ENCODE measurements at regions not wholly inside any gene's neighbourhood (a gene's known extent, or its start where the extent isn't known, plus 50 kb on each side); places are given as distances from the start of the nearest gene placed in this dataset.
A peak's percentile ranks its signal among the peaks of the same experiment; 100 is the strongest.

GRCh38 chr7:11294218-11294617 is 320.5 kb downstream of the PHF14 start:
- no peak for DNase-seq (ENCODE audit: low read depth)

DNA sequence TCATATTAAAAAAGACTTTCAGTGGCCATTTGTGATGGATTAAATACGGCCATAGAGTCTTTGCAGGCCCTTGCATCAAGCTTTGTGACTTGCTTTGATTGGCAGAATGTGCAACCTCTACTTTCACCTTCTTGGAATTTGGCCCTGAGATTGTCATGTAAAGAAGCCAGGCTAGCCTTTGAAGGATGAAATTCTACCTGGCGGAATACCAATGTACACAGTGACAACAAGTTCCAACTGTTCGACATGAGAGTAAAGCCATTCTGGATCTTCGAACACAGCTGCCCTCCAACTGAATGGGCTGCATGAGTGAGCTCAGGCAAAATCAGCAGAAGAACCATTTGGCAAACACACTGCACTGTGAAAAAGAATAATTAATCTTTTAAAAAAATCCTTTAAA is 321.3 kb downstream of the PHF14 start:
- no peak for DNase-seq (ENCODE audit: low read depth)

DNA sequence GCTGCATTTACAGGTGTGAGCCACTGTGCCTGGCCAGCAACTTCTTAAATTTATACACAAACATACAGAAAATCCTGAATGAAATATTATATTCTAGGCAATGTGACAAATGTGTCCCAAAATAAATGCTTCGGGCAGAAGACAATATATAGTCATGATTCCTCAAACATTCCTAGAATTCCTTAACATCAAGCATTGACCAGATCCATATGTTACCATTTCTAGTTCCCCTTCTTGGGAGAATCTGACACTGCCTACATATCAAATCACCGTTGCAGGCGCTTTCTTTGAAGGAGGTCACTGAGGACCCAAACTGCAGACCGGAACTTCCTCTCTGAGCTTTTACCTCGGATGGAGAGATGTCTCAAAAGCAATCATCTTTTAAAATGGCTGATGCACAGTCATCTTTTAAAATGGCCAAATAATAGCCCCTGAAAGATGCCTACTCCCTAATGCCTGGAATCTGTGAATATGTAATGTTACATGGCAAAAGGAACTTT is 323.5 kb downstream of the PHF14 start:
- no peak for DNase-seq (ENCODE audit: low read depth)

DNA sequence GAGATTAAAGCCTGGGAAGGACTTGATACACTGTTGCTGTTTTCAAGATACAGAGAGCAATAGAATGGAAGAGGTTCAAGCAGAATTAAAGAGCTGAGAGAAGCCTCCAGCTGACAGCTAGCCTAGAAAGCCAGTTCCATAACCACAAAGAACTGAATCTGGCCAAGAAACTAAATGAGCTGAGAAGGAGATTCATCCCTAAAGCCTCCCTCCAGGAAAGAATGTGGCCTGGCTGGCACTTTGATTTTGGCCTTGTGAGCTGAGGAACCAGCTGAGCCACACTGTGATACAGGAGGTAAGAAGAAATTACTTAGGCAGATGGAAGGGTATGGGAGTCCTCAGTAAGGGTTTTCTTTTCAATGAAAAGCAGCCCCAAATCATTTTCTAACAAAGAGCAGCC is 324.1 kb downstream of the PHF14 start:
- peak; percentile 1 for DNase-seq (ENCODE audit: low read depth)

DNA sequence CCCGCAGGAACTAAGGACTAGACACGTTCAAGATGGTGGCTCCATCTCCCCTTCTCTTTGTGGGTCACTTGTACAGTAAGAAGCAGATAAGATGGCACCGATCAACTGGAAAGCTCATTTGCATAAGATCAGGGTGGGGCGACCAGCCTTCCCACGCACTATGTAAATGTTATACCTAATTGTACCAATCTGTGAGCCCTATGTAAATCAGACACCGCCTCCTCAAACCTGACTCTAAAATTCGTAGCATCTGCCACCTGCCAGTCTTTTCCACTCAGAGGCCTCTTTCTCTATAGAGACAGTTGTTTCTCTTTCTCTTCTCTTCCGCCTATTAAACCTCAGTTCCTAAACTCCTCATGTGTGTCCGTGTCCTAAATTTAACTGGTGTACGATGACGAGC is 324.5 kb downstream of the PHF14 start:
- no peak for DNase-seq (ENCODE audit: low read depth)

DNA sequence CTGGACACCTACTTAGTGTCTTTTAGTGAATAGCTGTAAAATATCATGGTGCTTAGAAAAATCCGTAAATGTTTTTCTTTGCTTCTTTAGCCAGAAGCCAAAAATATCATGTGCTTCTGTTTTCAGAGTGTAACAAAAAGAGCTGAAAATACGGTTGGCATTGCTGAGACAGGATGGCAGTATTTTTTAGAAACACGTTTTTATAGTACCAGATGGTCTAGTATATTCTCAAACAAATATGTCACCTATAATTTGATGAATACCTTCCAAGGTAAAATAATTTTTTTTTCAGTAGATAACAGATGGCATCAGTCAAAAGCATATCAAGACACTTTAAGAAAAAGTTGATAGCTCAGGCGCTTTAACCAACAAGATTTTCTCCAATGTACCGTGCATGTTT is 326.6 kb downstream of the PHF14 start:
- no peak for DNase-seq (ENCODE audit: low read depth)

DNA sequence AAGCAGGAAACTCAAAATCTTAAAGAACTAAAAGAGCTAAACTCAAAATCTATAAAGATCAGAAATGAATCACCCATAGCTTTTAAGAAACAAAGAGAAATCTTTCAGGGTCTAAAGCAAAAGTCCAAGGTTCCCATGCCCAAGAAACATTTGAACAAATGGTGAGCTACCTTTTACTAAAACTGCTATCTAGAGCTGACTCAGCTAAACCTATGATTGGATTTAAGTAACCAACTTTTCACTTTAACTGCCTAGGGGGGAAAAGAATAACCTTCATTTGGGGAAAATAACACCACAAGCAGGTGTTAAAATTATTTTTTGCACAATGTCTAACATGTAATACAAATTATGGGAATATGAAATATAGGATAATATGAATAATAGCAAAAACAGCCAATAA is 328.4 kb downstream of the PHF14 start:
- DNase-seq (ENCODE audit: low read depth), result no peak

DNA sequence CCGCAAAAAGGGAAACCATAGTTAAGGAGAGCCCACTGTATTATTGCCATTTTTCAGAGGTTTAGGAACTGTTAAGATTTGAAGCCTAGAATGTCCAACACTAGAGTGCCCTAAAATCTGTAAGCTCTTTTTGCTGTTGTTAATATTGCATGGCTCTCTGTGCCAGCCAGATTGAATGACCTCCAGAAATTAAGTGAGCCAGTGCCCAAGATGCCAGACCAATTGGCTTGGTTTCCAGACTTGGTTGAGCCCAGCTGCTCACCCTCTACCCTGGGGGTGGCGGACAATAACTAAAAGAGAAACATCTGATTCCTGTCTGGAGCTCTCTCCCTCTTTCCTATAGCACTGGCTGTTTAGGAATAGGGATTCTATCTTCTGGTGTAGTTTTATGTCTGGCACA is 340.1 kb downstream of the PHF14 start:
- no peak for DNase-seq (ENCODE audit: low read depth)

GRCh38 chr7:11315666-11316258 is 342.1 kb downstream of the PHF14 start:
- no peak for DNase-seq (ENCODE audit: low read depth)

DNA sequence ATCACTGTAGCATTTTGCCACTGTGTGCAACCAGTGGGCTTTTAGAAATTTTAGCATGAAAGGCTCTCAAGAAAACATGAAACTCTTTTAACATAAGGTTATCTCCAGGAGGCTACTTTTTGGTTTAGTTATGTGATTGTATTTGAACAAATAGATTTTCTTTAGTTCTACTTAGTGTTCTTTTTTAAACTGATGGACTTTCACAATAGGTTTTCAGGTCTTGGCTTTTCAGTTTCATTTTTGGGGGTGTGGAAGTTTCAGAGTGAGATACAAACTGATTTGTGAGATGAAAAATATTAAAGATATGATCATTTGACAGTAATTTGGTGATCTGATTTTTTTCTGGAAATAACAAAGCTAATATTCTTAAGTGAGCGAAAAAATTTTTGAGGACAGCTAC is 344.1 kb downstream of the PHF14 start:
- DNase-seq (ENCODE audit: low read depth), result no peak

DNA sequence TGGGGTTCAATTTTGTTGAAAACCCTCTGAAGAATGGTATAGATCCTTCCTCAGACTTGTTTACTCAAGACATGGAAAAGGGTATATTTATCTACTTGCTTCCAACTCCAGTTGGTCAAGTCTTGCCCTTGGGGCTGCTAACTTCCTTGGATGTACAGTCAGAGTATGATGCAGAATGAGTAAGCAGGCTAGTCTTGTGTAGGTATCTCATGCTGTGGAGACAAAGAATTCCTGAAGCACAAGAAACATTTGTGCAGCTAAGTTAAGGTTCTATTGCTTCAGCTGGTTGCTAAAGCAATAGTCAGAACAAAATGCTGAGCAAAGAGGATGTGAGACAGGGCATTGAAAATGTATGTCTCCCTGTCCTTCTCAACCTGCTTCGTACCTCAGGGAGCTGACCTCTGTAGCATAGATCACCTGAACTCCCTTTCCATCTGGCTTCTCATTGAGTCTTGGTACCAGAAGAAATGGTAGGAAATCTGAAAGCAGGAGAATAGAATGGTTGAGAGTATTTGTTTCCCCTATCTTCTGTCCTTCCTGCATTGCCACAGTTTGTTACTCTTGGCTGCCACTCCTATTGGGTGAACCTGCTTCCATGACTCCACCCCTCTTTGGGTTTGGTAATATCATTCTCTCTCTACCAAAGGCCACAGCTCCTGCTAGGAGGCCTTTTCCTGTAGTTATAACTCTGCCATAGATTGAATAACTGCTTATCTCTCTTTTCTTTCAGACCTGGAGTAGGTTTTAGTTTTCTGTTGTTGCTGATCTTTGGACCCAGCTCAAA is 346.0 kb downstream of the PHF14 start:
- DNase-seq (ENCODE audit: low read depth), result no peak
